Stomach (tissue), 8 donors: ENCODE measurements at regions not wholly inside any gene's neighbourhood (a gene's known extent, or its start where the extent isn't known, plus 50 kb on each side); places are given as distances from the start of the nearest gene placed in this dataset.

Source experiments
- DNase-seq, 2 donors: peaks; one replicate each; pipeline versions ENCODE4 v3.0.0 to v3.0.0-alpha.2; 2013 to 2019
- H3K27ac ChIP-seq, 5 donors: fragments of 200-600 bp in 4 of 5; sonication (generic) in 4 of 5; one replicate each; pipeline ENCODE4 v1.5.1; 2013 to 2019; ENCODE audit warnings: mild to moderate bottlenecking in 1 of 5, moderate library complexity in 1 of 5
- H3K27me3 ChIP-seq, 3 donors: fragments of 200-600 bp; sonication (generic); one replicate each; pipeline ENCODE4 v1.5.1; 2017 to 2019; ENCODE audit warnings: mixed run types in 1 of 3
- H3K36me3 ChIP-seq, 4 donors: fragments of 200-600 bp; sonication (generic); 1 replicate in 3 of 4; 2 replicates in 1 of 4; pipeline ENCODE4 v1.5.1; 2016 to 2019
- H3K4me1 ChIP-seq, 4 donors: fragments of 200-600 bp; sonication (generic); one replicate each; pipeline ENCODE4 v1.5.1; 2016 to 2019
- H3K4me3 ChIP-seq, 4 donors: fragments of 200-600 bp; sonication (generic) in 3 of 4; one replicate each; pipeline ENCODE4 v1.5.1; 2016 to 2019; ENCODE audit warnings: mild to moderate bottlenecking in 1 of 4
- H3K9me3 ChIP-seq, 4 donors: fragments of 200-600 bp; sonication (generic); one replicate each; pipeline ENCODE4 v1.5.1; 2016 to 2019
- EP300 ChIP-seq: sonication (generic); formaldehyde crosslinking; IDR thresholded peaks from one replicate; pipeline ENCODE4 v1.6.1; 2017; ENCODE audit warnings: antibody characterized with exemption
- POLR2A ChIP-seq, 4 donors: fragments of 450-650 bp; IDR thresholded peaks; one replicate each; pipeline ENCODE4 v1.6.1; 2016; ENCODE audit warnings: antibody characterized with exemption in 4 of 4, control low read depth in 2 of 4, mild to moderate bottlenecking in 1 of 4, moderate library complexity in 1 of 4
- POLR2AphosphoS5 ChIP-seq, 3 donors: sonication (generic); formaldehyde crosslinking; IDR thresholded peaks; one replicate each; pipeline ENCODE4 v1.6.1; 2016; ENCODE audit warnings: antibody characterized with exemption in 3 of 3
- WGBS, 5 donors: extraction: QIAGEN DNeasy Blood & Tissue Kit in 3 of 5; methylation state at CpG; one replicate each; pipeline versions ENCODE4 v1.1.5 to v1.1.7; 2013 to 2018; 5-methylcytosine and 5-hydroxymethylcytosine counted together
- intact Hi-C: fragments of 100-400 bp; cut with DNase I; formaldehyde crosslinking; loops from one replicate; pipeline ENCODE4 v1.15.1; 2023; ENCODE audit warnings: low total_unique reads
- TF ChIP-seq, protein P1 (sequence below), 7 experiments: fragments of 450-650 bp in 4 of 7; fragments of 200-600 bp in 3 of 7; sonication (generic) in 3 of 7; IDR thresholded peaks; one replicate each; pipeline ENCODE4 v1.5.1; 2016 to 2019; ENCODE audit warnings: antibody characterized with exemption in 7 of 7, control low read depth in 2 of 7, mild to moderate bottlenecking in 1 of 7
- donor health status: healthy with polysubstance abuse.
- donor health status: Bipolar disorder and iron deficiency.
- donor health status: healthy.

DNA sequence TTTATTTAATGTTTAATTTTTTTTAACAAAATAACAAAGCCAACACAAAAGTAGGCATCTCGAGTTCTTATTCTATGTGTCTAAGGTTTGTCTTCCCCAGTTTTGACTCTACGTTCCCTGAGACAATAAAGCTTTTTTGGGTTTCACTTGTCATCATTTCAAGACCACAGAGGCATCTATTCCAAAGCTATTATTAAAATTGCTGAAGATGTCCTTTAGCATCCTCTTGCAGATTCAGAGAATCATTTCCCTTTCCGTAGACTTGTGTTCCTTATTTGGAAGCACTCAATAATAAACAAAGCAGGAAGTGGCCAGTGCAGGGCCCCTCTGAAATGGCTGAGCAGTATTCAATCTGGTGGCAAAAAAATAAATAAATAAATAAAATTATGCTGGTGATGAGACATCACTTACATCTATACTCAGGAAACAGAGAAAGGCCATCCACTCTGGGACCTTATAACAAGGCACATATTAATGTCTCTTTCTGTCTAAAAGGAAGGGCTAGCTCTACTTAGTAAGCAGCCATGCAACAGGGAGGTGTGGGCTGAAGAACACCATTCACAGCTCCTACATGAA is 362.3 kb downstream of the WDR72 start:
- no peaks in the 10 kb centered on the region for H3K27me3 ChIP-seq
- TF ChIP-seq POLR2AphosphoS5 (IDR thresholded peaks at IDR 0.05) (no peak), EP300 (no peak), POLR2A (IDR thresholded peaks at IDR 0.05) (no peak)
- TF ChIP-seq, protein P1, sequence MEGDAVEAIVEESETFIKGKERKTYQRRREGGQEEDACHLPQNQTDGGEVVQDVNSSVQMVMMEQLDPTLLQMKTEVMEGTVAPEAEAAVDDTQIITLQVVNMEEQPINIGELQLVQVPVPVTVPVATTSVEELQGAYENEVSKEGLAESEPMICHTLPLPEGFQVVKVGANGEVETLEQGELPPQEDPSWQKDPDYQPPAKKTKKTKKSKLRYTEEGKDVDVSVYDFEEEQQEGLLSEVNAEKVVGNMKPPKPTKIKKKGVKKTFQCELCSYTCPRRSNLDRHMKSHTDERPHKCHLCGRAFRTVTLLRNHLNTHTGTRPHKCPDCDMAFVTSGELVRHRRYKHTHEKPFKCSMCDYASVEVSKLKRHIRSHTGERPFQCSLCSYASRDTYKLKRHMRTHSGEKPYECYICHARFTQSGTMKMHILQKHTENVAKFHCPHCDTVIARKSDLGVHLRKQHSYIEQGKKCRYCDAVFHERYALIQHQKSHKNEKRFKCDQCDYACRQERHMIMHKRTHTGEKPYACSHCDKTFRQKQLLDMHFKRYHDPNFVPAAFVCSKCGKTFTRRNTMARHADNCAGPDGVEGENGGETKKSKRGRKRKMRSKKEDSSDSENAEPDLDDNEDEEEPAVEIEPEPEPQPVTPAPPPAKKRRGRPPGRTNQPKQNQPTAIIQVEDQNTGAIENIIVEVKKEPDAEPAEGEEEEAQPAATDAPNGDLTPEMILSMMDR (IDR thresholded peaks at IDR 0.05): no peak
- H3K4me3 ChIP-seq: no peak overlapping the region
- H3K9me3 ChIP-seq: no peaks in the 10 kb centered on the region
- whole genome bisulfite sequencing, 5 donors: 76 to 87% (median 78%) methylated on average over 3 of the region's 3 CpGs
- intact Hi-C loops: no loop called here
- H3K27ac ChIP-seq: no peak overlapping the region
- H3K4me1 ChIP-seq: peaks cover 0 to 5% (median 0%) of the 10 kb centered on the region in 4 donors
- H3K36me3 ChIP-seq: no peaks in the 10 kb centered on the region
- no peak for DNase-seq

- Histone ChIP-seq H3K27ac (no peak overlapping the region), H3K4me1 (peaks cover 0 to 5% (median 0%) of the 10 kb centered on the region in 4 donors), H3K9me3 (no peaks in the 10 kb centered on the region), H3K4me3 (no peak overlapping the region), H3K27me3 (no peaks in the 10 kb centered on the region), H3K36me3 (no peaks in the 10 kb centered on the region)
- DNase-seq: no peak
- TF ChIP-seq, protein P1 (IDR thresholded peaks at IDR 0.05): no peak
- TF ChIP-seq POLR2A (IDR thresholded peaks at IDR 0.05) (no peak), EP300 (no peak), POLR2AphosphoS5 (IDR thresholded peaks at IDR 0.05) (no peak)
- whole genome bisulfite sequencing, 5 donors: 78 to 91% (median 86%) methylated on average over 2 of the region's 2 CpGs
- intact Hi-C loops: no loop called here
These were observed 363.6 kb downstream of the WDR72 start for GRCh38 chr15:53395871-53396270.

- Histone ChIP-seq H3K4me3 (no peak overlapping the region), H3K4me1 (peaks cover 0 to 5% (median 0%) of the 10 kb centered on the region in 4 donors), H3K27me3 (no peaks in the 10 kb centered on the region), H3K36me3 (no peaks in the 10 kb centered on the region), H3K9me3 (no peaks in the 10 kb centered on the region), H3K27ac (no peak overlapping the region)
- 85 to 98% (median 94%) methylated on average over 1 of the region's 1 CpG for WGBS, 5 donors
- DNase-seq: no peak
- intact Hi-C loops: no loop called here
- no peak for TF ChIP-seq POLR2AphosphoS5 (IDR thresholded peaks at IDR 0.05)
These were observed 368.9 kb downstream of the WDR72 start for GRCh38 chr15:53390549-53390948.

- peaks cover 0 to 5% (median 0%) of the 10 kb centered on the region in 4 donors for H3K4me1 ChIP-seq
- no peak overlapping the region for H3K4me3 ChIP-seq
- TF ChIP-seq EP300 (no peak), POLR2A (IDR thresholded peaks at IDR 0.05) (no peak), POLR2AphosphoS5 (IDR thresholded peaks at IDR 0.05) (no peak)
- TF ChIP-seq, protein P1 (IDR thresholded peaks at IDR 0.05): no peak
- no peaks in the 10 kb centered on the region for H3K9me3 ChIP-seq
- DNase-seq: no peak
- no peaks in the 10 kb centered on the region for H3K27me3 ChIP-seq
- WGBS, 5 donors: 83 to 87% (median 85%) methylated on average over 14 to 15 of the region's 15 CpGs
- no peaks in the 10 kb centered on the region for H3K36me3 ChIP-seq
- H3K27ac ChIP-seq: no peak overlapping the region
- intact Hi-C loops: no loop called here
These were observed 370.0 kb downstream of the WDR72 start for GRCh38 chr15:53389271-53390037.

DNA sequence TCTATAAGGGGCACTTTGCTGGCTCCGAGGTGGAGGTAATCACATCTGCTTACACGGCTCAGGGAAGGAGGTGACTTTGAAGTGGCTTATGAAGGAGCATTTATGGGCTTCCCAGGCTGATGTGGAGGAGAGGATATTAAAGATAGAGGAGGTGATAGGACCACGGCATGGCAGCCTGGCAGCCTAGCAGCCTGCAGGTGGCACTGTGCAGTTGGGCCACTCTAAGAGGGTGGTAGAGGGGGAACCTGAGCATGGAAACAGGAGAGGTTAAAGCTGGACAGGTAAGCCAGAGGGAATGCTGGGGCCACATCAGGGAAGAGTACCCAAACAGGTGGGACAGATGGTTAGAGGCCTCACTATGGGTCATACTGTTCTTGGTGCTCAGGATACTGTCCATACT is 375.0 kb downstream of the WDR72 start:
- Histone ChIP-seq H3K27me3 (no peaks in the 10 kb centered on the region), H3K4me1 (no peaks in the 10 kb centered on the region), H3K36me3 (no peaks in the 10 kb centered on the region), H3K4me3 (no peak overlapping the region), H3K9me3 (no peaks in the 10 kb centered on the region), H3K27ac (no peak overlapping the region)
- DNase-seq: peak; percentile 16 to 29
- no peak for TF ChIP-seq POLR2AphosphoS5 (IDR thresholded peaks at IDR 0.05)
- TF ChIP-seq POLR2A (IDR thresholded peaks at IDR 0.05): no peak
- no peak for TF ChIP-seq EP300
- TF ChIP-seq, protein P1 (IDR thresholded peaks at IDR 0.05): peak in 4 of 7 experiments; percentile 15 to 43 (median 23)
- intact Hi-C loops: no loop called here
- 46 to 58% (median 52%) methylated on average over 3 of the region's 3 CpGs for WGBS, 5 donors
